ENCODE measurements at regions not wholly inside any gene's neighbourhood (a gene's known extent, or its start where the extent isn't known, plus 50 kb on each side); places are given as distances from the start of the nearest gene placed in this dataset.

GRCh38 chr13:77387607-77388200 lies 60.8 kb upstream of the MYCBP2 start:
- TF ChIP-seq, protein P1, sequence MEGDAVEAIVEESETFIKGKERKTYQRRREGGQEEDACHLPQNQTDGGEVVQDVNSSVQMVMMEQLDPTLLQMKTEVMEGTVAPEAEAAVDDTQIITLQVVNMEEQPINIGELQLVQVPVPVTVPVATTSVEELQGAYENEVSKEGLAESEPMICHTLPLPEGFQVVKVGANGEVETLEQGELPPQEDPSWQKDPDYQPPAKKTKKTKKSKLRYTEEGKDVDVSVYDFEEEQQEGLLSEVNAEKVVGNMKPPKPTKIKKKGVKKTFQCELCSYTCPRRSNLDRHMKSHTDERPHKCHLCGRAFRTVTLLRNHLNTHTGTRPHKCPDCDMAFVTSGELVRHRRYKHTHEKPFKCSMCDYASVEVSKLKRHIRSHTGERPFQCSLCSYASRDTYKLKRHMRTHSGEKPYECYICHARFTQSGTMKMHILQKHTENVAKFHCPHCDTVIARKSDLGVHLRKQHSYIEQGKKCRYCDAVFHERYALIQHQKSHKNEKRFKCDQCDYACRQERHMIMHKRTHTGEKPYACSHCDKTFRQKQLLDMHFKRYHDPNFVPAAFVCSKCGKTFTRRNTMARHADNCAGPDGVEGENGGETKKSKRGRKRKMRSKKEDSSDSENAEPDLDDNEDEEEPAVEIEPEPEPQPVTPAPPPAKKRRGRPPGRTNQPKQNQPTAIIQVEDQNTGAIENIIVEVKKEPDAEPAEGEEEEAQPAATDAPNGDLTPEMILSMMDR (IDR thresholded peaks at IDR 0.05; ENCODE audit: poor library complexity), result no peak
- TF ChIP-seq EZH2 (IDR thresholded peaks at IDR 0.05; ENCODE audit: borderline replicate concordance) (no peak), EZH2phosphoT487 (IDR thresholded peaks at IDR 0.05; ENCODE audit: low read depth, severe bottlenecking, unreplicated experiment) (no peak)

Data from hepatocyte (in vitro differentiated cells).